GM13977 (cell line): ENCODE measurements at regions not wholly inside any gene's neighbourhood (a gene's known extent, or its start where the extent isn't known, plus 50 kb on each side); places are given as distances from the start of the nearest gene placed in this dataset.
"Not testable (repeated sequence)": the region's sequence is repeated elsewhere in the genome, so short reads cannot be mapped to it uniquely, and the experiment has no call there.

Experiments
- DNase-seq: peaks from one replicate; pipeline ENCODE4 v3.0.0; 2012; ENCODE audit warnings: low spot score
- in situ Hi-C: fragments of 300-500 bp; cut with MboI; formaldehyde crosslinking; loops from one replicate; pipeline ENCODE4 v1.12.0; 2022; ENCODE audit warnings: low sequenced_read_pairs, low pct_unique_long_range_greater_than_20kb, mixed read lengths, inconsistent platforms; ENCODE audit not compliant: unreplicated experiment
- TF ChIP-seq, protein P1 (sequence below): IDR thresholded peaks from 2 replicates; pipeline ENCODE4 v1.5.1; 2012; ENCODE audit warnings: mild to moderate bottlenecking, control low read depth; ENCODE audit not compliant: insufficient read depth; ENCODE audit errors: extremely low read depth, missing control alignments

DNA sequence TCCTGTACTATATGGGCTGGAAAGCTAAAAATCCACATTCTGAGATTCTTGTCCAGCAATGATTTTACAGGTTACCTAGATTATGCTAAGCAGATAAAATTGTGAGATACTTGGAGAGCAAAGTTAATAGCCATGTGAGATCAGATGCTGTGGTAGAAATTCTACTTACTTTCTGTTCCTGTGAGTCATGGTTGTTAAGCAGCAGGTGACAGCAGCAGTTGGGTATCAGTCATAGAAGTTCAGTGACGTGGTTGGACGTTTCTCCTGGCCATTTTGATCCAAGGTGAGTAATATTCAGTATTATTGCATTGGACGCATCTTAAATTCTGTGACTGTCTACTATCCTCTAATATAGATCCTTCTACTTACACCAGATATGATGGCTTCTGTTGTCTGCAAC, 524.5 kb downstream of the TMEM38B start:
- TF ChIP-seq, protein P1, sequence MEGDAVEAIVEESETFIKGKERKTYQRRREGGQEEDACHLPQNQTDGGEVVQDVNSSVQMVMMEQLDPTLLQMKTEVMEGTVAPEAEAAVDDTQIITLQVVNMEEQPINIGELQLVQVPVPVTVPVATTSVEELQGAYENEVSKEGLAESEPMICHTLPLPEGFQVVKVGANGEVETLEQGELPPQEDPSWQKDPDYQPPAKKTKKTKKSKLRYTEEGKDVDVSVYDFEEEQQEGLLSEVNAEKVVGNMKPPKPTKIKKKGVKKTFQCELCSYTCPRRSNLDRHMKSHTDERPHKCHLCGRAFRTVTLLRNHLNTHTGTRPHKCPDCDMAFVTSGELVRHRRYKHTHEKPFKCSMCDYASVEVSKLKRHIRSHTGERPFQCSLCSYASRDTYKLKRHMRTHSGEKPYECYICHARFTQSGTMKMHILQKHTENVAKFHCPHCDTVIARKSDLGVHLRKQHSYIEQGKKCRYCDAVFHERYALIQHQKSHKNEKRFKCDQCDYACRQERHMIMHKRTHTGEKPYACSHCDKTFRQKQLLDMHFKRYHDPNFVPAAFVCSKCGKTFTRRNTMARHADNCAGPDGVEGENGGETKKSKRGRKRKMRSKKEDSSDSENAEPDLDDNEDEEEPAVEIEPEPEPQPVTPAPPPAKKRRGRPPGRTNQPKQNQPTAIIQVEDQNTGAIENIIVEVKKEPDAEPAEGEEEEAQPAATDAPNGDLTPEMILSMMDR = no peak
- DNase-seq = no peak
- in situ Hi-C loops = no loop called here

DNA sequence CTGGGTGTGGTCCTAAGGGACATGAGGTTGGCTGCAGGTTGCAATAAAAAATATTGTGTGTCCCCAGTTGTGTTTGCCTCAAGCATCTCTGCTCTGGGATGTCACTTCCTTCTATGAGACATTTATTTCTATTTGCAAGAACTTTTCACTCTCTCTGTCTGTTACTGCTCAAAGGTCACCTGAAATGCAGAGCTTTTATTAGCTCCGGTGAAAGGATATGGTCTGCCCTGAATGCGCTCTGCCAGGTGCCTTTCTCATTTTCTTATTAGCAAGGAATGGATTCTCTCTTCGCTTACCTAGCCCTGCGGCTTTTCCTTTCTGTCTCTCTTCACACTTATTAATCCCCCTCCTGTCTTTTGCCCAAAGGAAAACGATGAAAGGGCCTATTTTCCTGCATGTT, 526.1 kb downstream of the TMEM38B start:
- TF ChIP-seq, protein P1 = no peak
- in situ Hi-C loops = no loop called here
- DNase-seq = no peak

DNA sequence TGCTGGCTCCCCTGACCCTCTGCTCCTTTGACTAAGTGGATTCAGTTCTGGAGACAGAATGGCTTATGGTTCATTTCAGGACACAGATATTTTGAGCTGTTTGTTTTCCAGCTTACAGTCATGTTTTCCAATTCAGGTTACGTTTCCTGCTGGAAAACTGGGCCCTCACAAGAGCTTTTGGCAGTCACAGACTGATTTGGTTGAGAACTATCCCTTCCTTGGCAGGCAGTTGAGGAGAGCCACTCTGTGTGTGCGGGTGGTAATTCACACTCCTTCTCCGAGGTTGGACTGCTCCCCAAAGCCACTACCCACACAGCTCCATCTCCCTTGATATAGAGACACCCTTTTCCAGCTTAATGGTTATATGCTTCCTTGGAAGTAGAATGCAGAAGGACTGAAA, 534.5 kb downstream of the TMEM38B start:
- DNase-seq = no peak
- TF ChIP-seq, protein P1 = no peak
- in situ Hi-C loops = no loop called here

DNA sequence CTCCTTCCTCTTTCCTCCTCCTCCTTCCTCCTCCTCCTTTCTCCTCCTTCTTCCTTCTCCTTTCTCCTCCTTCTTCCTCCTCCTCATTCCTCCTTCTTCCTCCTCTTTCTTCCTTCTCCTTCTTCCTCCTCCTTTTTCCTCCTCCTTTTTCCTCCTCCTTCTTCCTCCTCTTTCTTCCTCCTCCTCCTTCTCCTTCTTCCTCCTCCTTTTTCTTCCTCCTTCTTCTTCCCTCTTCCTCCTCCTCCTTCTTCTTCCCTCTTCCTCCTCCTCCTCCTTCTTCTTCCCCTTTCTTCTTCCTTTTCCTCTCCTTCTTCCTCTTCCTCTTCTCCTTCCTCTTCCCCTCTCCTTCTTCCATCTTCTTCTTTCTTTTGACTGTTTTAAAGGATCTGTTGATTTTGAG, 538.8 kb downstream of the TMEM38B start:
- DNase-seq = no peak
- in situ Hi-C loops = no loop called here
- TF ChIP-seq, protein P1 = no peak

DNA sequence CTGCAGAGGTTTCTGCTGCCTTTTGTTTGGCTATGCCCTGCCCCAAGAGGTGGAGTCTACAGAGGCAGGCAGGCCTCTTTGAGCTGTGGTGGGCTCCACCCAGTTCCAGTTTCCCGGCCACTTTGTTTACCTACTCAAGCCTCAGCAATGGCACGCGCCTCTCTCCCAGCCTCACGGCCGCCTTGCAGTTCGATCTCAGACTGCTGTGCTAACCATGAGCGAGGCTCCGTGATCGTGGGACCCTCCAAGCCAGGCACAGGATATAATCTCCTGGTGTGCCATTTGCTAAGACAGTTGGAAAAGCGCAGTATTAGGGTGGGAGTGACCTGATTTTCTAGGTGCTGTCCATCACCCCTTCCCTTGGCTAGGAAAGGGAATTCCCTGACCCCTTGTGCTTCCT, 566.6 kb downstream of the TMEM38B start:
- in situ Hi-C loops, DNase-seq: not testable (repeated sequence)

- DNase-seq = no peak
- TF ChIP-seq, protein P1 = no peak
- in situ Hi-C loops = no loop called here
Measured at GRCh38 chr9:106277966-106278365, 583.6 kb downstream of the TMEM38B start.

GRCh38 chr9:106283769-106284168, 579.2 kb upstream of the ZNF462 start:
- TF ChIP-seq, protein P1 = no peak
- DNase-seq = no peak
- in situ Hi-C loops = no loop called here
